Fibroblast of the aortic adventitia (primary cell): ENCODE measurements at regions not wholly inside any gene's neighbourhood (a gene's known extent, or its start where the extent isn't known, plus 50 kb on each side); places are given as distances from the start of the nearest gene placed in this dataset.

ENCODE experiments used
- DNase-seq: peaks from one replicate; pipeline ENCODE4 v3.0.0-alpha.2; 2010; ENCODE audit warnings: low read depth
- H3K4me3 ChIP-seq: 2 replicates; pipeline ENCODE4 v1.5.1; 2011; ENCODE audit warnings: low read depth, mild to moderate bottlenecking, control low read depth, low read length, moderate library complexity
- TF ChIP-seq, protein P1 (sequence below): IDR thresholded peaks from 2 replicates; pipeline ENCODE4 v1.5.1; 2011; ENCODE audit warnings: mild to moderate bottlenecking, low read length, control low read depth, inconsistent platforms; ENCODE audit not compliant: insufficient read depth

DNA sequence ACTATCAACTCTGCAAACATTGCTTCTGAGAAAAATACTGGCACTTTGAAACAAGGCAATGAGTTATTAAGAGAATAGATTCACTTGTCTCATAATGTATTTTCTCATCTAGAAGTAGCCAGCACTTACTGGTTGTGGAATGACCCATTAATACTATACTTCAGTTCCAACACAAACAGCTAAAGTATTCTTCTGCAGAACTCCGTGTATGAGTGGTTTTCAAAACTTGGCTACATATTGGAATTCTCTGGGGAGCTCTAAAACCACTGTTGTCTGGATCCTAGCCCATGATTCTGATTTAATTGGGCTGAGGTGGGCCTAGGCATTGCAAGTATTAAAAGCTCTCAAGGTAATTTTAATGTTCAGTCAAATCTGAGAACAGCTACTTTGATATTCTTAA lies 1416.4 kb upstream of the RAG2 start:
- TF ChIP-seq, protein P1, sequence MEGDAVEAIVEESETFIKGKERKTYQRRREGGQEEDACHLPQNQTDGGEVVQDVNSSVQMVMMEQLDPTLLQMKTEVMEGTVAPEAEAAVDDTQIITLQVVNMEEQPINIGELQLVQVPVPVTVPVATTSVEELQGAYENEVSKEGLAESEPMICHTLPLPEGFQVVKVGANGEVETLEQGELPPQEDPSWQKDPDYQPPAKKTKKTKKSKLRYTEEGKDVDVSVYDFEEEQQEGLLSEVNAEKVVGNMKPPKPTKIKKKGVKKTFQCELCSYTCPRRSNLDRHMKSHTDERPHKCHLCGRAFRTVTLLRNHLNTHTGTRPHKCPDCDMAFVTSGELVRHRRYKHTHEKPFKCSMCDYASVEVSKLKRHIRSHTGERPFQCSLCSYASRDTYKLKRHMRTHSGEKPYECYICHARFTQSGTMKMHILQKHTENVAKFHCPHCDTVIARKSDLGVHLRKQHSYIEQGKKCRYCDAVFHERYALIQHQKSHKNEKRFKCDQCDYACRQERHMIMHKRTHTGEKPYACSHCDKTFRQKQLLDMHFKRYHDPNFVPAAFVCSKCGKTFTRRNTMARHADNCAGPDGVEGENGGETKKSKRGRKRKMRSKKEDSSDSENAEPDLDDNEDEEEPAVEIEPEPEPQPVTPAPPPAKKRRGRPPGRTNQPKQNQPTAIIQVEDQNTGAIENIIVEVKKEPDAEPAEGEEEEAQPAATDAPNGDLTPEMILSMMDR = no peak
- peak; percentile 54 for DNase-seq
- H3K4me3 ChIP-seq = no peak overlapping the region

DNA sequence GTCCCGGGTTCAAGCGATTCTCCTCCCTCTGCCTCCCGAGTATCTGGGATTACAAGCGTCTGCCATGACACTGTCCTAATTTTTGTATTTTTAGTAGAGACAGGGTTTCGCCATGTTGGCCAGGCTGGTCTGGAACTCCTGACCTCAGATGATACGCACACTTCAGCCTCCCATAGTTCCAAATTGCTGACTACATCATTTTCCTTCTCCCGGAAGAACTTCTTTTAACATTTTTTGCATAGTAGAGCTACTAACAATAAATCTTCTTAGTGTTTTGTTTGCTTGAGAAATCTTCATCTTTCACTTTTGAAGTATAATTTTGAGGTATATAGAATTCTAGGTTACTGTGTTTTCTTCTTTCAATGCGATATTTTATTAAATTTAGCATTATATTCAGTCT lies 1415.1 kb upstream of the RAG2 start:
- TF ChIP-seq, protein P1 = no peak
- no peak overlapping the region for H3K4me3 ChIP-seq

DNA sequence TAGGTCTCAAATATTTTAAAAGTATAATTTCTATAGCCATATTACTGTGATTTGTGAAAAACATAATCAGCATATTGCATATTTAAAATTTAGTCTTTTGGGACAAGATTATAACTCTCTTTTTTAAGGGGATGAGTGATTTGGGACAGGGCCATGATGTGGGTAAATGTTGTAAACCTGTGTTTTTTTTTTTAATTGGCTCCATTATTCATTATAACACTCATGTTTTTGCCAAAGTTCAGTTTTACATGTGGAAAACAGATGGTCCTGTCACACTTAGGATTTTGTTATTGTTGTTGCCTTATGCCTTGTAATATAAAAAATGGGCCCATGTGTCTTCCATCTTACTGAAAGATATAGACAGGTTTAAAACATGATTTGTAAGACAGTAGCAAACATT lies 1413.5 kb upstream of the RAG2 start:
- no peak overlapping the region for H3K4me3 ChIP-seq
- no peak for DNase-seq
- TF ChIP-seq, protein P1 = no peak

More for the DNA sequence above, 1415.1 kb upstream of the RAG2 start:
- DNase-seq = no peak

DNA sequence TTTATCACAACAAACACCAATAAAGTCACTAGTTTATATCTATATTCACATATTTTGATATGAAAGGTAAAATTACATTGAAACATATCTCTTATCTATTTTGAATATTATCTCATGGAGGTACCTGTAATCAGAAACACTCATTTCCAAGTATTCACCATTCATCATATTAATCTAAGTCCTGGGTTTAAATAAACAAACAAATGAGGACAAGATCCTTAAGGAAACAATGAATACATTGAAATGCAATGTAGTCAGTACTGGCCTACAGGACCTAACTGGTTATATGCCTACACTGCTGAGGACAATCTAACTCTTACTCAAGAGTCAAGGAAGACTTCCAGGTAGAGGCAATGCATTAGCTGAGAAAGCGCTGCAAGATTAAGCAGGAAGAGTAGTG lies 1411.9 kb upstream of the RAG2 start:
- no peak overlapping the region for H3K4me3 ChIP-seq
- no peak for DNase-seq
- TF ChIP-seq, protein P1 = no peak

DNA sequence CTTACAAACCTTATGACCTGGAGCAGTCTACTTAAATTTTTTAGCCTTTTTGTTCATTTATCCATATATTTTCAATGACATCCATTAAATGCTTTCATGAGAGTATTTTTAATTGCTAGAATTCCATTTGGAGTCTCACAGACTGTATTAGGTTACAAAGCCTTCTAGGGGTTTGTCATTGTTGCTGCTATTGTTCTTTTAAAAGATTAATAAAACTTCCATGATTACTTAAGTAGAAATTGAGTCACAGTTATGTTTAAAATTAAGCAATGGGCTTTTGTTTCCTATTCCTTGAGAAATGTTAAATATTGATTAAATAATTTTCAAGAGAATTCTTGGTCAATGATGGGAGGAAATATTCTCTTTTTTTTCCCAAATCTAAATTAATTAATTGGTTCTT lies 1408.4 kb upstream of the RAG2 start:
- TF ChIP-seq, protein P1 = no peak
- H3K4me3 ChIP-seq = no peak overlapping the region
- DNase-seq = no peak

DNA sequence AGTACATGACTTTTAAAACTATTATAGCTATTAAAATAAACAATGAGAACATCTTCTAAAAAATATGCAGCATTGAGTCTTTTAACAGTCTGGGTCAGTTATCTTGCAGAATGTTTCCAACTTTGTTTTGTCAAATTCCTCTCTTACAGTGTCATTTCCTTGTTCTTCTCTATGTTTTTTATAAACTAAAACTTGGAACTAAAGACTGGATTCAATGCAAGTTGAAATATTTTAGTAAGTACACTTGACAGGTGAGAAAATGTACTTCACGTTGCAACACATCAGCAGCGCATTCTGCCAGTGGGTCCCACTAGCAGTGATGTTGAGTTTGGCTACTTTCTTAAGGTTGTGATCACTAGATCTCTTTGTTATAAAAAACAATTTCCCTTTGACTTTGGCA lies 1407.6 kb upstream of the RAG2 start:
- no peak overlapping the region for H3K4me3 ChIP-seq
- peak; percentile 20 for DNase-seq
- TF ChIP-seq, protein P1 = no peak

DNA sequence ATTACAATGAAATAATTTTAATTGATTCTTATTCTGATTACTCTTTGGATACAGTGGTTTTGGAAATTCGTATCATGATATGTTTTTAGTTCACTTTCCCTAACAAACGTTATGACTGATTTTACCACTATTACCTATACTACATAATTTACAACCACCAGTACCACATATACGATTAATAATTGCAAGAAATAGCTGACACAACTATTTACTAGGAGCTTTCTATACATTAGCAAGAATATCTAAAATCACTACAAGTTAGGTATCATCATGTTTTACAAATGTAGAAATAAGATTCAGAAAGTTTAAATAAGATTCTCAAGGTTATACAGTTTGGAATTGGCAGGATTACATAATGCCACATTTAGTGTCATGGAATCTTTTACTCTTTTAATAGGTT lies 1401.1 kb upstream of the RAG2 start:
- TF ChIP-seq, protein P1 = no peak
- H3K4me3 ChIP-seq = no peak overlapping the region
- DNase-seq = no peak
